Tibial artery (tissue), 4 donors: ENCODE measurements at regions not wholly inside any gene's neighbourhood (a gene's known extent, or its start where the extent isn't known, plus 50 kb on each side); places are given as distances from the start of the nearest gene placed in this dataset.
"Not testable (repeated sequence)": the region's sequence is repeated elsewhere in the genome, so short reads cannot be mapped to it uniquely, and the experiment has no call there.

Source experiments
- DNase-seq, 2 donors: peaks; one replicate each; pipeline ENCODE4 v3.0.0-alpha.2; 2019
- H3K27ac ChIP-seq, 2 donors: fragments of 200-600 bp; sonication (generic) in 1 of 2; 1 replicate in 1 of 2; 2 replicates in 1 of 2; pipeline ENCODE4 v1.5.1; 2018 to 2019; ENCODE audit warnings: mild to moderate bottlenecking in 1 of 2
- H3K27me3 ChIP-seq, 2 donors: fragments of 200-600 bp; sonication (generic) in 1 of 2; one replicate each; pipeline versions ENCODE4 v1.5.1 to v1.6.0; 2016 to 2019
- H3K36me3 ChIP-seq, 3 donors: fragments of 200-600 bp; sonication (generic) in 2 of 3; one replicate each; pipeline ENCODE4 v1.5.1; 2016 to 2019; ENCODE audit warnings: mild to moderate bottlenecking in 2 of 3
- H3K4me1 ChIP-seq, 4 donors: fragments of 200-600 bp; sonication (generic) in 2 of 4; 1 replicate in 3 of 4; 2 replicates in 1 of 4; pipeline ENCODE4 v1.5.1; 2016 to 2019
- H3K4me3 ChIP-seq, 2 donors: fragments of 200-600 bp; sonication (generic) in 1 of 2; 1 replicate in 1 of 2; 2 replicates in 1 of 2; pipeline ENCODE4 v1.5.1; 2018 to 2019; ENCODE audit warnings: mild to moderate bottlenecking in 2 of 2
- H3K9me3 ChIP-seq, 3 donors: fragments of 200-600 bp; sonication (generic) in 1 of 3; one replicate each; pipeline ENCODE4 v1.5.1; 2016 to 2019
- intact Hi-C: fragments of 100-400 bp; cut with DNase I; formaldehyde crosslinking; loops from one replicate; pipeline ENCODE4 v1.15.0; 2023; ENCODE audit warnings: low total_unique reads
- TF ChIP-seq, protein P1 (sequence below), 2 experiments: fragments of 200-600 bp in 1 of 2; fragments of 450-650 bp in 1 of 2; IDR thresholded peaks; one replicate each; pipeline ENCODE4 v1.5.1; 2017 to 2019; ENCODE audit warnings: antibody characterized with exemption in 2 of 2, mild to moderate bottlenecking in 1 of 2, moderate library complexity in 1 of 2

DNA sequence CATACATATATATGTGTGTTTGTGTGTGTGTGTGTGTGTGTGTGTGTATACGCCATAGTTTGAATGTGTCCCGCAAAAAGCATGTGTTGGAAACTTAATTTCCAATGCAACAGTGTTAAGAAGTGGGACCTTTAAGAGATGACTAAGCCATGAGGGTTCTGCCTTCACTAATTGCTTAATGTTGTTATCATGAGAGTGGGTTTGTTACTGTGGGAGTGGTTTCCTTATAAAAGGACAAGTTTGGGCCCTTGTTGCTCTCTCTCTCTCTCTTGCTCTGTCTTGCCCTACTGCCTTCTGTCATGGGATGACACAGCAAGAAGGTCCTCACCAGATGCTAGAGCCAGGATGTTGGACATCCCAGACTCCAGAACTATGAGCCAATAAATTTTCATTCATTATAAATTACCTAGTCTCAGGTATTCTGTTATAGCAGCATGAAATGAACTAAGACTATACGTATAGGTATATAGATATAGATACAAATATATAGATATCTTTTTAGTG, 103.8 kb upstream of the ZC3H11B start:
- H3K27ac ChIP-seq: no peak overlapping the region
- intact Hi-C loops: no loop called here

DNA sequence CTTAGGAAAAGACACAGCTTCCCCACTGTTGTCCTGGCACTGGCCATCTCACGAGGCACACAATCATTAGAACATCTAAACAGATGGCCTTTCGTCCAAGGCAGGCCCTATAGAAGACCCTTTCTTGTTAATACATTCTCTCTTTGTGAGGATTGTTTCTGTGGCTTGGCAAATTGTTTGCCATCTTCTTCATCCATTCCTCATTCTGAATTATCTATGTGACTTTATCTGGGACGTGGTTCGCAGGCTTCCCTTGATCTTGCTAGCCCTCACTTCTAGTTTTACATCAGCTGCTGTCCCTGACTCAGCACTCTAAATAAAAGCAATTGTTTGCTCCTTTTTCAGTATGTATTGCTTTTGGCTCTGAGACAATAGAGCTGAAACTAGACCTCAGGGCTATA, 101.1 kb upstream of the ZC3H11B start:
- Histone ChIP-seq H3K36me3 (no peaks in the 10 kb centered on the region), H3K27me3 (no peaks in the 10 kb centered on the region), H3K9me3 (no peaks in the 10 kb centered on the region), H3K27ac (no peak overlapping the region), H3K4me3 (no peak overlapping the region), H3K4me1 (no peaks in the 10 kb centered on the region)
- intact Hi-C loops: no loop called here
- DNase-seq: no peak
- TF ChIP-seq, protein P1, sequence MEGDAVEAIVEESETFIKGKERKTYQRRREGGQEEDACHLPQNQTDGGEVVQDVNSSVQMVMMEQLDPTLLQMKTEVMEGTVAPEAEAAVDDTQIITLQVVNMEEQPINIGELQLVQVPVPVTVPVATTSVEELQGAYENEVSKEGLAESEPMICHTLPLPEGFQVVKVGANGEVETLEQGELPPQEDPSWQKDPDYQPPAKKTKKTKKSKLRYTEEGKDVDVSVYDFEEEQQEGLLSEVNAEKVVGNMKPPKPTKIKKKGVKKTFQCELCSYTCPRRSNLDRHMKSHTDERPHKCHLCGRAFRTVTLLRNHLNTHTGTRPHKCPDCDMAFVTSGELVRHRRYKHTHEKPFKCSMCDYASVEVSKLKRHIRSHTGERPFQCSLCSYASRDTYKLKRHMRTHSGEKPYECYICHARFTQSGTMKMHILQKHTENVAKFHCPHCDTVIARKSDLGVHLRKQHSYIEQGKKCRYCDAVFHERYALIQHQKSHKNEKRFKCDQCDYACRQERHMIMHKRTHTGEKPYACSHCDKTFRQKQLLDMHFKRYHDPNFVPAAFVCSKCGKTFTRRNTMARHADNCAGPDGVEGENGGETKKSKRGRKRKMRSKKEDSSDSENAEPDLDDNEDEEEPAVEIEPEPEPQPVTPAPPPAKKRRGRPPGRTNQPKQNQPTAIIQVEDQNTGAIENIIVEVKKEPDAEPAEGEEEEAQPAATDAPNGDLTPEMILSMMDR (IDR thresholded peaks at IDR 0.05): no peak

More for the DNA sequence above, 103.8 kb upstream of the ZC3H11B start:
- DNase-seq: no peak
- Histone ChIP-seq H3K4me3 (no peak overlapping the region), H3K27me3 (no peaks in the 10 kb centered on the region), H3K9me3 (no peaks in the 10 kb centered on the region), H3K36me3 (no peaks in the 10 kb centered on the region), H3K4me1 (no peaks in the 10 kb centered on the region)
- TF ChIP-seq, protein P1 (IDR thresholded peaks at IDR 0.05): no peak

DNA sequence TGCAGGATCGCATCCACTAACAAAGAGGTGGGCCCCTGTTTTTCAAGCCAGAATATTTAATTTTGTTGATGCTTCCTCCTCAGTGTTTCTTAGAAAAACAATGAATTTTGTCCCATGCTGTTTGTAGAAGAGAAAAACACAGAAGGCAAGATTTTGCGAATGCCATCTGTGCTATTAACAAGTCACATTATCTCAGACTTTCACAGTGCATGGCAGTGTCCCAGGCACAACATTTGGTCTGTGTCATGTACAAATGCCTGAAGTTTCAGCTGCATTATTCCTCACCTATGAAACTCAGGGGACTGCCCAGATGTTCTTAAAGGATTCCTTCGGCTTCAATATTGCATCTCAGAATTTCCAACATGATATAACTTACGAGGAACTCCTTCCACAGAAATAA, 99.6 kb upstream of the ZC3H11B start:
- intact Hi-C loops: no loop called here
- Histone ChIP-seq H3K4me1 (no peaks in the 10 kb centered on the region), H3K4me3 (no peak overlapping the region), H3K9me3 (no peaks in the 10 kb centered on the region), H3K27me3 (no peaks in the 10 kb centered on the region), H3K27ac (no peak overlapping the region), H3K36me3 (no peaks in the 10 kb centered on the region)
- TF ChIP-seq, protein P1 (IDR thresholded peaks at IDR 0.05): no peak
- DNase-seq: no peak

DNA sequence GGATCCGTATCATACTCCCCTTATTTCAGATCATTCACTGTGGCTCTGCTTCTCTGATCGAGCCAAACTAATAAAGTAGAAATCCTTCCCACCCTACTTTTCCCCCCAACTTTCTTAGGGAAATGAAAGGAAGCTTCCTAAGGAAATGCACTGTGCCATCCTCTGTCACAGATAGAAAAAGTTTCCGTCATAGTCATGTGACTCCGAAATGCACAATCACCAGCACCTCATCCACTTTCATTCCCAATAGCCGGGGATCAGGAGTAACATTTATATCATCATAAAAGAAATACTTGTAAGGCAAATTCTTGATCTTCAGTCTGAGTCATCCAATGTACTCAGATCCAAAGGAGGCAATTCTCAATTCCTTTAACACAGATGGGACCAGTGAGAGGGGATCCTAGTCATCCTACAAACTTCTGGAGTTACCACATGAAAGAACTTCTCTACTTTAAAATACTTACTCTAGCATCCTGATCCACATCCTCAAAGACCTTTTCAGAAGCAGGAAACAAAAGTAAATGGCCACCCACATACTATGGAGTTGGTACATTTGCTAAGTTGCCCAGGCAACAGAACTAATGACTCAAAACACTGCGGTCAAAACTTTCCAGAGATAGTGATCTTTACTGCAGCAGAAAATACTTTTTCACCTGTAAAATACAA, 97.8 kb upstream of the ZC3H11B start:
- TF ChIP-seq, protein P1 (IDR thresholded peaks at IDR 0.05): no peak
- intact Hi-C loops: no loop called here
- Histone ChIP-seq H3K9me3 (no peaks in the 10 kb centered on the region), H3K4me3 (no peak overlapping the region), H3K36me3 (no peaks in the 10 kb centered on the region), H3K27ac (no peak overlapping the region), H3K4me1 (no peaks in the 10 kb centered on the region), H3K27me3 (no peaks in the 10 kb centered on the region)
- DNase-seq: no peak

DNA sequence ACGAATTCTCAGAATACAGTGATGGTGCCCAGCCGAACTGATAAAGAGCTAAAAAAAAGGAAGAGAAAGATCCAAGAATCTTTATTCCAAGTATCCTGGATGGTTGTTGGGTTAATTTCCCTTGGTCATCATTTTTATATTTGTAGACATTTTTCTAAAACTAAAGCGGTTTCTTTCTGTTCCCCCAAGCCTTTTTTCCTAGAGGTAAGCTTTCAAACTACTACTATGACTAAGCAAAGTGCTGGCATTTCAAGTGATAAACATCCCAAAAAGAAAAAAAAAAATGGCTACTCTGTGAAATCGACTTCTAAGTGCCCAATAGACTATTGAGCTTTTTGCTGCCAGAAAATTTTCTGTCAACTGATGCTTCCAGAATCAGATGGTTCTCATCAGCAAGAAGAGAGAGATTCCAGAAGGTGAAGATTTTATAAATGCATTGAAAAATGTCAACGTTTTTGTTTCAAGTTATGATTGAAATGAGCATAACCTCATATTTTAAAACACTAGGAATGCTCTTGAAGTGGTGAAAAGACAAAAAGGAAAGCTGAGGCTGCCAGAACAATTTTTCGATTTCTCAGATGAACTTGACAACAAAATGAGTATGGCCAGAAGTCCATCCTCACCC, 96.1 kb upstream of the ZC3H11B start:
- no peaks in the 10 kb centered on the region for H3K36me3 ChIP-seq
- H3K27ac ChIP-seq: no peak overlapping the region
- no peak for DNase-seq
- H3K9me3 ChIP-seq: no peaks in the 10 kb centered on the region
- TF ChIP-seq, protein P1 (IDR thresholded peaks at IDR 0.05): no peak
- H3K27me3 ChIP-seq: no peaks in the 10 kb centered on the region
- H3K4me3 ChIP-seq: no peak overlapping the region
- intact Hi-C loops: no loop called here
- H3K4me1 ChIP-seq: no peaks in the 10 kb centered on the region

DNA sequence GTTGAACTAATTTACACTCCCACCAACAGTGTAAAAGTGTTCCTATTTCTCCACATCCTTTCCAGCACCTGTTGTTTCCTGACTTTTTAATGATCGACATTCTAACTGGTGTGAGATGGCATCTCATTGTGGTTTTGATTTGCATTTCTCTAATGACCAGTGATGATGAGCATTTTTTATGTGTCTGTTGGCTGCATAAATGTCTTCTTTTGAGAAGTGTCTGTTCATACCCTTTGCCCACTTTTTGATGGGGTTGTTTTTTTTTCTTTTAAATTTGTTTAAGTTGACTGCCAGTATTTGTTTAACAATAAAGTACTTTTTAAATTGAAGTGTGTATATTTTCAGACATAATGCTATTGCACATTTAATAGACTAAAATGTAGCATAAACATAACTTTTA, 95.0 kb upstream of the ZC3H11B start:
- H3K27ac ChIP-seq, intact Hi-C loops, H3K36me3 ChIP-seq, H3K4me3 ChIP-seq, H3K27me3 ChIP-seq, H3K4me1 ChIP-seq, H3K9me3 ChIP-seq, DNase-seq: not testable (repeated sequence)

DNA sequence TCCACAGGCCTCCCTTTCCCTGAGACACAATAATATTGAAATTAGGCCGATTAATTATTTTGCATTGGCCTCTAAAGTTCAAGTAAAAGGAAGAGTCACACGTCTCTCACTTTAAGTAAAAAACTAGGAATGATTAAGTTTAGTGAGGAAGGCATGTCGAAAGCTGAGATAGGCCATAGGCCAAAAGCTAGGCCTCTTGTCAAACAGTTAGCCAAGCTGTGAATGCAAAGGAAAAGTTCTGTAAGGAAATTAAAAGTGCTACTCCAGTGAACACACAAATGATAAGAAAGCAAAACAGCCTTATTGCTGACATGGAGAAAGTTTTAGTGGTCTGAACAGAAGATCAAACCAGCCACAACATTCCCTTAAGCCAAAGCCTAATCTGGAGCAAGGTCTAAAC, 91.4 kb upstream of the ZC3H11B start:
- H3K9me3 ChIP-seq, H3K27ac ChIP-seq, H3K4me3 ChIP-seq, DNase-seq, H3K4me1 ChIP-seq, H3K36me3 ChIP-seq, H3K27me3 ChIP-seq, intact Hi-C loops: not testable (repeated sequence)
